OCI-LY3 (cell line): ENCODE measurements at regions not wholly inside any gene's neighbourhood (a gene's known extent, or its start where the extent isn't known, plus 50 kb on each side); places are given as distances from the start of the nearest gene placed in this dataset.

ENCODE experiments used
- EZH2phosphoT487 ChIP-seq: fragments of 200-600 bp; shearing (Covaris generic); IDR thresholded peaks from 2 replicates; pipeline ENCODE4 v1.6.1; 2018; ENCODE audit warnings: antibody characterized with exemption, mixed run types, low read depth
- TF ChIP-seq, protein P1 (sequence below): fragments of 200-600, 300-600 bp; sonication (generic); IDR thresholded peaks from 2 replicates; pipeline ENCODE4 v1.5.1; 2014; ENCODE audit warnings: antibody characterized with exemption, low read length, low read depth

DNA sequence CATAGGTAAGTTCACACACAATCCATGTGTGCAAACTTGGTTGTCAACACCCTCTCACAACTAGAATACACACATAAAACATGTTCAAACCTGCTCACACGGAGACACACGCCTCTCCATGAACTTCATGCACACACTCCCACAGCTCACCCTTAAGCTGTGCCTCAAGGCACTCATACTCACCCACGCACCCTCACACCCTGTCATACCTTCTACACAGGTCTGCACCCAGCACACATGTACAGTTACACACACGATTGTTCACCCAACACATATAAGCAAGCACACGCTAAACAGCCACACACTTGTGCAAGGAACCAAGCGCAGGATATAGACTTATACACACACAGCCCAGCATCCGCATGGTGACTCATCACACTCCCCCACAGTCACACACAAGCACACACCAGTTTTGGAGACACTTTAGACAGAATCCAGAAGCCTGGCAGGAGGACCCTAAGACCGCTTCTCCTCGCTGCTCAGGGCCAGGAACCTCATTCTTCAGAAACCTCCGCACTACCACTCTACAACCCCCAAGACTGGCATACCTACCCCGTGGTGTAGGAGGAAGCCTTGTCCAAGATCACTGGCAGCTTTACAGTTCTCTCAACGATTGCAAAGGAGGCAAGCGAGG lies 58.7 kb upstream of the ZC3H12A start:
- TF ChIP-seq, protein P1, sequence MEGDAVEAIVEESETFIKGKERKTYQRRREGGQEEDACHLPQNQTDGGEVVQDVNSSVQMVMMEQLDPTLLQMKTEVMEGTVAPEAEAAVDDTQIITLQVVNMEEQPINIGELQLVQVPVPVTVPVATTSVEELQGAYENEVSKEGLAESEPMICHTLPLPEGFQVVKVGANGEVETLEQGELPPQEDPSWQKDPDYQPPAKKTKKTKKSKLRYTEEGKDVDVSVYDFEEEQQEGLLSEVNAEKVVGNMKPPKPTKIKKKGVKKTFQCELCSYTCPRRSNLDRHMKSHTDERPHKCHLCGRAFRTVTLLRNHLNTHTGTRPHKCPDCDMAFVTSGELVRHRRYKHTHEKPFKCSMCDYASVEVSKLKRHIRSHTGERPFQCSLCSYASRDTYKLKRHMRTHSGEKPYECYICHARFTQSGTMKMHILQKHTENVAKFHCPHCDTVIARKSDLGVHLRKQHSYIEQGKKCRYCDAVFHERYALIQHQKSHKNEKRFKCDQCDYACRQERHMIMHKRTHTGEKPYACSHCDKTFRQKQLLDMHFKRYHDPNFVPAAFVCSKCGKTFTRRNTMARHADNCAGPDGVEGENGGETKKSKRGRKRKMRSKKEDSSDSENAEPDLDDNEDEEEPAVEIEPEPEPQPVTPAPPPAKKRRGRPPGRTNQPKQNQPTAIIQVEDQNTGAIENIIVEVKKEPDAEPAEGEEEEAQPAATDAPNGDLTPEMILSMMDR = no peak
- no peak for TF ChIP-seq EZH2phosphoT487
